ENCODE measurements at regions not wholly inside any gene's neighbourhood (a gene's known extent, or its start where the extent isn't known, plus 50 kb on each side); places are given as distances from the start of the nearest gene placed in this dataset.

- TF ChIP-seq CTCF (conservative IDR thresholded peaks at IDR 0.05; ENCODE audit: low read length) (no peak), EZH2phosphoT487 (IDR thresholded peaks at IDR 0.05; ENCODE audit: borderline replicate concordance) (no peak)
Observed at GRCh38 chr4:23237771-23238170, 545.0 kb downstream of the GBA3 start.
